Keratinocyte (primary cell): ENCODE measurements at regions not wholly inside any gene's neighbourhood (a gene's known extent, or its start where the extent isn't known, plus 50 kb on each side); places are given as distances from the start of the nearest gene placed in this dataset.

Experiments
- DNase-seq: peaks from one replicate; pipeline ENCODE4 v3.0.0-alpha.2; 2011; ENCODE audit warnings: low read depth, missing footprints, low spot score
- FAIRE-seq: peaks from 2 replicates; lab custom pipeline; 2011; peaks lifted over from hg19 to GRCh38; lab: Jason Lieb, UNC
- H2AFZ ChIP-seq: 2 replicates; pipeline ENCODE4 v1.6.0; 2012; ENCODE audit warnings: low read length, control low read depth, inconsistent platforms; ENCODE audit not compliant: control insufficient read depth
- H3K27ac ChIP-seq: 2 replicates; pipeline ENCODE4 v1.5.1; 2011; ENCODE audit warnings: low read length; ENCODE audit not compliant: control insufficient read depth, insufficient read depth
- H3K27me3 ChIP-seq: 3 replicates; pipeline ENCODE4 v1.6.0; 2011; ENCODE audit warnings: low read length; ENCODE audit not compliant: control insufficient read depth, insufficient read depth; ENCODE audit errors: extremely low read depth
- H3K36me3 ChIP-seq, 2 experiments: 2 replicates in 1 of 2; 3 replicates in 1 of 2; pipeline ENCODE4 v1.5.1; 2011; ENCODE audit warnings: low read length in 2 of 2, mild to moderate bottlenecking in 1 of 2; ENCODE audit not compliant: control insufficient read depth in 2 of 2, insufficient read depth in 2 of 2; ENCODE audit errors: extremely low read depth in 1 of 2
- H3K4me1 ChIP-seq: 3 replicates; pipeline ENCODE4 v1.5.1; 2011; ENCODE audit warnings: low read length; ENCODE audit not compliant: control insufficient read depth, insufficient read depth; ENCODE audit errors: extremely low read depth
- H3K4me2 ChIP-seq: 3 replicates; pipeline ENCODE4 v1.6.0; 2011; ENCODE audit warnings: low read depth, low read length; ENCODE audit not compliant: control insufficient read depth, insufficient read depth; ENCODE audit errors: extremely low read depth
- H3K4me3 ChIP-seq, 3 experiments: fragments of 200-600 bp in 1 of 3; sonication (generic) in 1 of 3; 2 replicates in 2 of 3; 3 replicates in 1 of 3; pipeline ENCODE4 v1.5.1; 2011 to 2016; ENCODE audit warnings: low read length in 3 of 3, mild to moderate bottlenecking in 3 of 3, control low read depth in 2 of 3, inconsistent platforms in 1 of 3, low read depth in 1 of 3, mixed read lengths in 1 of 3, mixed run types in 1 of 3, moderate library complexity in 1 of 3; ENCODE audit not compliant: control insufficient read depth in 2 of 3, insufficient read depth in 2 of 3; ENCODE audit errors: extremely low read depth in 1 of 3
- H3K79me2 ChIP-seq: 2 replicates; pipeline ENCODE4 v1.6.0; 2012; ENCODE audit warnings: low read length; ENCODE audit not compliant: control insufficient read depth, insufficient read depth
- H3K9ac ChIP-seq: 3 replicates; pipeline ENCODE4 v1.6.0; 2011; ENCODE audit warnings: low read length; ENCODE audit not compliant: control insufficient read depth, insufficient read depth; ENCODE audit errors: extremely low read depth
- H3K9me1 ChIP-seq: 3 replicates; pipeline ENCODE4 v1.6.0; 2011; ENCODE audit warnings: low read length; ENCODE audit not compliant: control insufficient read depth, insufficient read depth; ENCODE audit errors: extremely low read depth
- H3K9me3 ChIP-seq: 2 replicates; pipeline ENCODE4 v1.5.1; 2012; ENCODE audit warnings: low read depth, low read length; ENCODE audit not compliant: control insufficient read depth
- H4K20me1 ChIP-seq: 3 replicates; pipeline ENCODE4 v1.6.0; 2011; ENCODE audit warnings: low read length; ENCODE audit not compliant: control insufficient read depth, insufficient read depth; ENCODE audit errors: extremely low read depth
- CTCF ChIP-seq, 3 experiments: IDR thresholded peaks in 1 of 3; conservative IDR thresholded peaks in 1 of 3; optimal IDR thresholded peaks in 1 of 3; 2 replicates in 2 of 3; 3 replicates in 1 of 3; pipeline versions ENCODE3 to v1.5.1; 2011; ENCODE audit warnings: low read length in 3 of 3, mild to moderate bottlenecking in 3 of 3, moderate library complexity in 2 of 3, control low read depth in 1 of 3, inconsistent platforms in 1 of 3; ENCODE audit not compliant: insufficient read depth in 2 of 3; ENCODE audit errors: extremely low read depth in 1 of 3
- EZH2 ChIP-seq: IDR thresholded peaks from one replicate; pipeline ENCODE4 v1.6.1; 2012; ENCODE audit warnings: inconsistent platforms, mild to moderate bottlenecking, low read length, moderate library complexity
- dilution Hi-C: fragments of 300-500 bp; cut with MboI; formaldehyde crosslinking; loops from one replicate; pipeline ENCODE4 v1.7.0; 2020; ENCODE audit warnings: low sequenced_read_pairs; ENCODE audit not compliant: extremely low pct_ligation_motif_present

- H3K36me3 ChIP-seq: no peaks in the 10 kb centered on the region
- dilution Hi-C loops: no loop called here
- no peak for DNase-seq
- no peak overlapping the region for H3K9ac ChIP-seq
- no peaks in the 10 kb centered on the region for H3K9me1 ChIP-seq
- no peak overlapping the region for H3K4me2 ChIP-seq
- no peak overlapping the region for H3K4me3 ChIP-seq
- peaks cover 6% of the 10 kb centered on the region for H3K4me1 ChIP-seq
- H3K27ac ChIP-seq: no peak overlapping the region
- TF ChIP-seq EZH2: no peak
- no peak for TF ChIP-seq CTCF (optimal IDR thresholded peaks at IDR 0.05 in 1 of 3, IDR thresholded peaks at IDR 0.05 in 1 of 3, conservative IDR thresholded peaks at IDR 0.05 in 1 of 3; ENCODE audit: extremely low read depth in 1 of 3, insufficient read depth in 2 of 3, low read length in 3 of 3)
- no peaks in the 10 kb centered on the region for H3K79me2 ChIP-seq
- H2AFZ ChIP-seq: no peak overlapping the region
- no peak for FAIRE-seq
- H3K9me3 ChIP-seq: no peaks in the 10 kb centered on the region
- no peaks in the 10 kb centered on the region for H3K27me3 ChIP-seq
- H4K20me1 ChIP-seq: no peaks in the 10 kb centered on the region
These were observed 121.3 kb downstream of the PPP1R3A start for GRCh38 chr7:113797420-113798010.

DNA sequence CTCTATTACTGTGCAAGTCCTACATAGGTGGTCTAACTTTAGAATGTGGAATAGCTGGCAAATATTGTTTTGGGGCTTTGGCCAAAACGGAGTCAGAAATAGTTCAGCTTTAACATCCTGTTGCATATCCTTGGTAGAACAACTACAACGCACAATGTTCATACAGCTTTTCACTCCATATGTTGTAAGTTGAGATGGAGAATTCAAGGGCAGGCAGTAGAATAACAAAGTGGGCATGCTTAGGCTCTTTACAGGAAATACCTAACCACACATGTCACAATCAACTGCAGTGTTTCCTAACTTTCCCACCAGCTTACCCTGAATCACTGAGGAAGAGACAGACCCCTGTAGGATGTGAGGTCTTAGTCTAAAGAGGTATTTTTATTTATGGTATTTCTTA lies 122.3 kb downstream of the PPP1R3A start:
- Histone ChIP-seq H3K4me3 (no peak overlapping the region), H4K20me1 (no peaks in the 10 kb centered on the region), H3K79me2 (no peaks in the 10 kb centered on the region), H3K27me3 (no peaks in the 10 kb centered on the region), H3K9me1 (no peaks in the 10 kb centered on the region), H3K36me3 (no peaks in the 10 kb centered on the region), H3K9me3 (no peaks in the 10 kb centered on the region), H3K27ac (no peak overlapping the region), H3K9ac (no peak overlapping the region), H3K4me2 (peak overlapping the region; percentile 34), H2AFZ (peak overlapping the region; percentile 23), H3K4me1 (peaks cover 6% of the 10 kb centered on the region)
- dilution Hi-C loops: no loop called here
- DNase-seq (no peak), FAIRE-seq (peak; percentile 56)
- TF ChIP-seq EZH2 (no peak), CTCF (optimal IDR thresholded peaks at IDR 0.05 in 1 of 3, IDR thresholded peaks at IDR 0.05 in 1 of 3, conservative IDR thresholded peaks at IDR 0.05 in 1 of 3; ENCODE audit: extremely low read depth in 1 of 3, insufficient read depth in 2 of 3, low read length in 3 of 3) (no peak)
